GM19324 (cell line): ENCODE measurements at regions not wholly inside any gene's neighbourhood (a gene's known extent, or its start where the extent isn't known, plus 50 kb on each side); places are given as distances from the start of the nearest gene placed in this dataset.
"Not testable (repeated sequence)": the region's sequence is repeated elsewhere in the genome, so short reads cannot be mapped to it uniquely, and the experiment has no call there.

Experiments
- ATAC-seq: cut with Tn5 transposase; IDR thresholded peaks from one replicate; pipeline ENCODE4 v1.9.1; 2021; ENCODE audit warnings: mild to moderate bottlenecking, moderate library complexity; ENCODE audit not compliant: unreplicated experiment, low FRiP score

DNA sequence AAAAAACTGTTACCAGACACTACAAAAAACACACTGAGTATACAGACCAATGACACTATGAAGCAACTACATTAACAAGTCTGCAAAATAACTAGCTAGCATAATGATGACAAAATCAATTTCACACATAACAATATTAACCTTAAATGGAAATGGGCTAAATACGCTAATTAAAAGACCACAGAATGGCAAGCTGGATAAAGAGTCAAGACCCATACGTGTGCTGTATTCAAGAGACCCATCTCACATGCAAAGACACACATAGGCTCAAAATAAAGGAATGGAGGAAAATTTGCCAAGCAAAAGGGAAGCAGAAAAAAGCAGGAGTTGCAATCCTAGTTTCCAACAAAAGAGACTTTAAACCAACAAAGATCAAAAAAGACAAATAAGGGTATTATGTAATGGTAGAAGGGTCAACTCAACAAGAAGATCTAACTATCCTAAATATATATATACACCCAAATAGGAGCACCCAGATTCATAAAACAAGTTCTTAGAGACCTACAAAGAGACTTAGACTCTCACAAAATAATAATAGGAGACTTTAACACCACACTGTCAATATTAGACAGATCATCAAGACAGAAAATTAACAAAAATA lies 158.6 kb downstream of the ALDH8A1 start:
- ATAC-seq = not testable (repeated sequence)

DNA sequence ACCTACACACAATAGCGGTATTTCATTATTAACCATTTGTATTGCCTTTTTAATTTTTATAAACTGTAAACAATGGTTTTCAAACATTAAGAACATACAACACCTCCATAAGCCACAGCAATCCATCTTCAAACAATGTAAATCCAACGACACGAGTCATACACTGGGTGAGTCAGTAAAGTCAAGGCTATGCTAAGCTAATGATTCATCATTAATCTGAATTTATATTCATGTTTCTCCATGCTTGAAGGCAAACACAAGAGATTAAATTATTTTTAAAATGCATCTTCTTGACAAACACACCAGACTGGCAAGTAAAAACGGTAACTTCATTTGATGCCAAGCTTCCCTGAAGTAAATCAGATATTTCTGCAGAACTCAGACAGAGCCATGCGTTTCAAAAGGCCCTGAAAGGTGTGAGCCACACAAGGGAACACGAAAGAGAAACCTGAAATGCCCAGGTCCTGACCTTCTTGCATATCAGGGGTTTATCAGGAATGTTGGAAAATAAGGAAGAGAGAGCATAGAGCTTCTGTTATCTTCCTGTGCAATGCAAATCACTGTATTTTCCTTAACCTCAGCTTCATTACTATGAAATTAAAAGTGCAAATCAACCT lies 162.5 kb downstream of the ALDH8A1 start:
- no peak for ATAC-seq

DNA sequence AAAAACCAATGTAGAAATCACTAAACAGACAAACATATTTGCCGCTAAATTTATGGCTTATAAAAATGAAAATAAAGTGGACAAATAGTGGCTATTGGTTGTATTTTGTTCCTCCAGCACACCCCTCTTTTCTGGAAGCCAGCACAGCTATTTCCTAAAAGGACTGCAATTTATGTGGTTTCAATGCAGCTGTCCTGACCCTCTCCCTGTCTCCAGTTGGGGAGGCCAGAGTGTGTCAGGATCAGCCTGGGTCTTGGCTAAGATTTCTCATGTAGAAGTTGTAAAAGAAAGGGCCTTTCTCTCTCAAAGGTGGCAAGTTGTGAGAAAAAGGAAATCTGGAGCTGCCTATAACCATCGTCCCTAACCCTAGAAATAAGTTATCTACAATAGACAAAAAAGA lies 165.6 kb downstream of the ALDH8A1 start:
- ATAC-seq = no peak

DNA sequence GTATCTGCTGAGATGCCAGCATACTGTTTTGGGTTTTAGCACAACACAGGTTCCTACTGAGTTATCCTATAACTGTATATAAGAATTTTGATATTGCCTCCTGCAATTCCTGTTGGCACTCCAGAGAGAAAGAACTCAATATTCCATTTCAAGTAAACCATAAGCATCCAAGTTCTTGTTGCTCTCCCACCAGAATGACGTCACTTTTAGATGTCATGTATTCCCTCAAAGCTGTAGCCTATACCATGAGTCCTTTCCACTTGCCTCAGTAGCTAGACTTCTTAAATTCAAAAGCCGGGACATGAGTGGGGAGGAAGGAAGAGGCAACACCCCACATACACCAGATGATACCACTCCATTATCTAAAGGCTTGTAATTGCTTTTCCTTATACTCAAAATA lies 171.5 kb downstream of the ALDH8A1 start:
- ATAC-seq = no peak

DNA sequence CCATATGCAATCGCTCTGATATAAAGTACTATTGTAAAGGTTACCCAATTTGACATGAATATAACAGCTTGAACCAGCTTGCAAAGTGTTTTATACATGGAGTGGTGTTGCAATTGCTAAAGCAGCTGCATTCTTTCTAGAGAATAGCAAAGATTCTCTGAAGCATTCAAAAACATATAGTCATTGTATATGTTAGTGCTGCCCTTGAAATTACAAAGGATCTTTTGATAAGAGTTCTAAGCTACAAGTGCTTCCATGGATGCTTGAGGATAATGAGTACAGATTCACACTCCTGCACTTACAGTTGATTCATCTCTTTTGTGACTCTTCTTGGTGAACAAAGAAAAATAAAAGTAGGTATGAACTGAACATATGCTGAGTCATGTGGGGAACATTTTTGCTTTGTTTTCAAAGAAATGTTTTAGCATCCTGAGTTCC lies 175.7 kb downstream of the ALDH8A1 start:
- ATAC-seq = no peak

DNA sequence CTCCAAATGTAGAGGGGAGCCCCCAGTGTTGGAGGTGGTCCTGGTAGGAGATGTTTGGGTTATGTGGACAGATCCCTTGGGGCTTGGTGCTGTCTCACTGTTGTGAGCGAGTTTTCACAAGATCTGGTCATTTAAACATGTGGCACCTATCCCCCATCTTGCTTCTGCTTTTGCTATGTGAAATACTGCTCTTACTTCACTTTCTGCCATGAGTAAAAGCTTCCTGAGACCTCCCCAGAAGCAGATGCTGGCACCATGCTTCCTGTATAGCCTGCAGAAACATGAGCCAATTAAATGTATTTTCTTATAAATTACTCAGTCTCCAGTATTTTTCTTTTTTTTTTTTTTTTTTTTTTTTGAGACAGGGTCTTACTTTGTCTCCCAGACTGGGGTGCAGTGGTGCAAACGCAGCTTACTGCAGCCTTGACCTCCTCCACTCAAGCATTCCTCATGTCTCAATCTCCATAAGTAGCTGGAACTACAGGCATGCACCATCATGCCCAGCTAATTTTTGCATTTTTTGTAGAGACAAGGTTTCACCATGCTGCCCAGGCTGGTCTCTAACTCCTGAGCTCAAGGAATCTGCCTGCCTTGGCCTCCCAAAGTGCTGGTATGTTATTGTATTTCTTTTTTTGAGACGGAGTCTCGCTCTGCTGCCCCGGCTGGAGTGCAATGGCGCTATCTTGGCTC lies 177.1 kb downstream of the ALDH8A1 start:
- no peak for ATAC-seq

DNA sequence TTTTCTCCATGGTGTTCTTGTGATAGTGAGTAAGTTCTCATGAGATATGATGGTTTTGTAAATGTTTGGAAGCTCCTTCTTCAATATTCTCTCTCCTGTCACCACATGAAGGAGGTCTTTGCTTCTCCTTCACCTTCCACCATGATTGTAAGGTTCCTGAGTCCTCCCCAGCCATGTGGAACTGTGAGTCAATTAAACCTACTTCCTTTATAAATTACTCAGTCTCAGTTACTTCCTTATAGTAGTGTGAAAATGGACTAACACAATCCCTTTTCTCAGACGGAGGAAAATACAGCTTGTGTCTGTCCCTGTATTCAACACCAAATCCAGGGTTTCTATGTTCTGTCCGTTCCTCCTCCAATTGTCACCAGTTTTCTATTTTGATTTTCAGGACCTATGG lies 181.0 kb downstream of the ALDH8A1 start:
- ATAC-seq = no peak

DNA sequence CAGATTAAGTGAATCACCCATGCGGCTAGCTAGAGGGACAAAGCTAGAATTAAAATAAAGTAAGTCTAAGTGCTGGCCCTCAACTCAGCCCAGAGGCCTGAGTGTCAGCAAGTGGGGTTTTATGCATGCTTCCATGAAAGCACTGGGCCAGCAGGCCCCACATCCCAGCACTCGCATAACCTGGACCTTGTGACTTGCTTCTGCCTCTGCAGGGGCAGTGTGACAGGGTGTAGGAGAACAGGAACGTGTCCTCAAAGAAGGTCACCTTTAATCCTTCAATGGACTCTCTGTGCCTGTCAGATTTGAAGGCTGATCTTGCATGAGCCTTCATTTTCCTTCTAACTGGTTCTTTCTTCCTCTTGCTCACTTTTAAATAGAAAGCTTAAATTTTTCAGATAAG lies 183.4 kb downstream of the ALDH8A1 start:
- ATAC-seq = no peak

DNA sequence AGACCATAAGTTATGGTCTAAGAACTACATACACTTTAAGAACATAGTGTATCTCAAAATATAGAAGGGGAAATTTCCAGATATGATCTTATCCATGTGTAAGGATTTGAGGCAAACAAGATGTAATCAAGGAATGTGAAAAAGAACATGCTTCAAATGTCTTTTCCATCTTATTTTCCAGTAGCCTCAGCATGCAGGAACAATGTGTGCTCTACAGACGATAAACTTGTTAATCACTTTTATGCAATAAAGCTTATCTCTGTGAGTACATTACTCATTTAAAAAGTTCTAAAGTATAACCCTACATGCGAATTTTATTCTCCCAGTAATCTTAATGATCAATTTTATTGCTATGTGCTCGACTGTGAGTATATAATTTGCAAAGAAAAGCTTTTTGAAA lies 185.2 kb downstream of the ALDH8A1 start:
- no peak for ATAC-seq

DNA sequence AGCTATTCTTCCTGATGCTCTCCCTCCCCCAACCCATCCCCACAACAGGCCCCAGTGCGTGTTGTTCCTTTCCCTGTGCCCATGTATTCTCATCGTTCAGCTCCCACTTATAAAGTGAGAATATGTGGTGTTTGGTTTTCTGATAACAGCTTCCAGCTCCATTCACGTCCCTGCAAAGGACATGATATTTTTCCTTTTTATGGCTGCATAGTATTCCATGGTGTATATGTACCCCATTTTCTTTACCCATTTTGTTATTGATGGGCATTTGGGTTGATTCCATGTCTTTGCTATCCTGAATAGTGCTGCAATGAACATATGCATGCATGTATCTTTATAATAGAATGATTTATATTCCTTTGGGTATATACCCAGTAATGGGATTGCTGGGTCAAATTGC lies 186.3 kb downstream of the ALDH8A1 start:
- ATAC-seq = not testable (repeated sequence)

DNA sequence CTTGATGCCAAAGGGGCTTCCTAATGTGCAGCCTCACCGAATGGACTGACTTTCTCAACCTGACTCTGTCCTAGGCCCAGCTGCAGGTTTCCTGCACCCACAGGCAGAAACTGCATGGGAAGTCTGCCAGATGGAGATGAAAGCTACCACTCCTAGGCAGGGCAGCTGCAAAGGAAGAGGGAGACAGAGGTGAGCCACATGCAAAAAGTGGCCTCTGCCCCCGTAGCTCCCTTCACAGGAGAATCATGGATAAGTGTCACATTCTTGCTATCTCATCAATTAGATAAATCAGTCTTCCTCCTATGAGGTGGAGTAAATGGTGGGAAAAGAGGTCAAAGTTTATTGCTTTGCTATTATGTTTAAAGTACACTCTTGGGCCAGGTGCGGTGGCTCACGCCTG lies 191.3 kb downstream of the ALDH8A1 start:
- no peak for ATAC-seq

DNA sequence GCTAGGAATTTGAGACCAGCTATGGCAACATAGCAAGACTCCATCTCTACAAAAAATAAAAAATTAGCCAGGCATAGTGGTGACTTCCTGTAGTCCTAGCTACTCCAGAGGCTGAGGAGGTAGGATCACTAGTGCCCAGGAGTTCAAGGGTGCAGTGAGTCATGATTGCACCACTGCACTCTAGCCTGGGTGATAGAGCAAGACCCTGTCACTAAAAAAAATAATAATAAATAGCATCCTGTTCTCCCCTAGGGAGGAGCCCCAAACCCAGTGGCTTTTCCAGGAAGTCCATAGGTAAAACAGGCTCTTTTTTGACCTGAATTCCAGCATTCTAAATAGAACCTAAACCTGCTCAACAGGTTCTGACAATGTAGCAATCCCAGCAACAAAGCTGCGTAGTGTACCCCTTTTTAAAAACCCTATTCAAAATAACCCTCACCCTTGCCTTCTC lies 192.0 kb downstream of the ALDH8A1 start:
- ATAC-seq = no peak

DNA sequence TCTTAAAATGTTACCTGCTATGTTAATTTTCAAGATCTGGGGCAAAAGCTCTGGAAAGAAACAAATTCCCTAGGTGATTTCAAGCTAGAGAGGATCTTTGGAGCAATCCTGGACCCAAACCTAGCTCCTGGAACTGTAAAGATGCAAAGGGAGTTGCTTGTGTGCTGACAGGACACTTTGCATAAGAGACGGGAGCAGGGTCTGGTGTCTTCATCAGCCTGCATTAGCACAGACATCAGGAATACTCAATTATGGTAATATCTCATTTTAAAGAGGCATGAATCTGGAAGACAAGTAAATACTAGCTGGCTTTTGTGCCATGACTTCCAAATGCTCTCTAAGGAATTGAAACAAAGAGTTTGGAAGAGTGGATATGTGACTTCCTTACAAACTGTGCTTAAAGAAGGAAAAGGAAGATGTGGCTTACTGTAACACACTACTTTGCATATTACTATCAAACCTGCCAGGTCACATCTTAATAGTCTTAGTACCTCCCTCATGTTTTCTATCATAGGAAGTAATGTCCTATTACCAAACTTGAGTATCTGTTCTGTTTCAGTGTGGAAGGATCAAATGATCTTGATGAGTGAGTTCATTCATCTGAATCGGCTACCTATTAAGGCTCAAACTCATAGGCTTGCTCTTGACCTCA lies 193.4 kb downstream of the ALDH8A1 start:
- ATAC-seq = no peak

DNA sequence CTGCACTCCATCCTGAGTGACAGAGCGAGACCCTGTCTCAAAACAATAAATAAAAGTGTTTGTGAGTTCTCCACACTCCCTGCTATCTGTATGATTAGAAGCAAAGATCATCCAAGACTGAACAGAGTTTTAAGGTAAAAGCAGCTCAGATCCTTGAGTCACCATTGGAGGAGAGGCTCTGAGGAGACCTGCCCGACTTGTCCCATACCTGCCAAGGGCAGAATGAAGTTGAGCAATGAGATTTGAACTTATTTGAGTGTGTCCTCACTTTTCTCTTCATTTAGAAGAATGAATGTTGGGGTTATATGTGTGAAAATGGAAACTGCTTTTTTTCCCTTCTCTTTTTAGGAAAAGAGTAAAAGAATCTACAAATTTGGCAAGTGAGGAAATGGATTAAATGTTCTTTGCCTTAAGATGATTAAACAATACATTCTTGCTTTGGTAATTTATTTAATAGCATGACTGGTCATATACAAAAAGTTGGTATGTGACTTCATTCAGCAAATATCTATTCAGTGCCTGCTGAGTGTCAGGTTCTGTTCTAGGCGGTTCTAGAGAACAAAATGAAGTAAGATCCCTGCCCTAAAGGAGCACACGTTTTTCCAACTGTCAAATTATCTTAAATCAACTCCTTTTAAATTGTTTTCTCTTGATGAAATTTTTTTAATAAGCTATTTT lies 195.7 kb downstream of the ALDH8A1 start:
- no peak for ATAC-seq

DNA sequence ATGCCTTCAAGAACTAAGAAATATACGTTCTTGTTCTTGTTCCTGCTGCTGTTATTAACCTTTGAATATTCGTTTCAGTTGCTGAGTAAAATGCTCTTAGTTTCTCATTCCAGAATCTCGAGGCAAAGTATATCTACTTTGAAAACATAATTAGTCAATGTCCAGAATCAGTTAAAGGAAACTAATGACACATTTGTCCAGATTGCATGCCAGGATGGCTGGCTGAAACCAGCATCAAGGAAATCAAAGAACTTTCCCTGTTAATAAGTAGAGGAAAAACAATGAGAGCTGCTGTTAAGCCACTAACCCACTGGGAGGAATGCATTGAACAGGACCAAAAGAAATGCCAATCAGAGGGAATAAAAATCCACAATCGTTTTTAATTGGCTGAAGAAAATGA lies 196.9 kb downstream of the ALDH8A1 start:
- no peak for ATAC-seq

DNA sequence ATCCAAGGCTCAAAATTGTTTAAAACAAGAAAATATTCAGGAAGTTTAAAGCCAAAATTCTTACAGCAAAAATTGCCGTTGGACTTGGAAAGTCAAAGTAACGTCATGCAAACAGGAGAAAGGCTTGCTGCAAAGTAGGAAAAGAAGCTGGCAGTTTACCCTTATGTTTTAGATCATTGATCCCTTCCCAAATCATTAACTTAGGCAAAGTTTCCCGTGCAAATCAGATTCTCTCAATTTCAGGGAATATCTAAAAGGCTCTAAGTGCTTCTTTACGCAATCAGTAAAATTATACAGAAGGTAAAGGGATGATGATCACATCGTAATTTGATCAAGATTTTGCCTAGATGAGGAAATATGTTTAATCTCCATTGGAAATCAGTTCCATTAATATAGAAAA lies 197.5 kb downstream of the ALDH8A1 start:
- ATAC-seq = no peak

DNA sequence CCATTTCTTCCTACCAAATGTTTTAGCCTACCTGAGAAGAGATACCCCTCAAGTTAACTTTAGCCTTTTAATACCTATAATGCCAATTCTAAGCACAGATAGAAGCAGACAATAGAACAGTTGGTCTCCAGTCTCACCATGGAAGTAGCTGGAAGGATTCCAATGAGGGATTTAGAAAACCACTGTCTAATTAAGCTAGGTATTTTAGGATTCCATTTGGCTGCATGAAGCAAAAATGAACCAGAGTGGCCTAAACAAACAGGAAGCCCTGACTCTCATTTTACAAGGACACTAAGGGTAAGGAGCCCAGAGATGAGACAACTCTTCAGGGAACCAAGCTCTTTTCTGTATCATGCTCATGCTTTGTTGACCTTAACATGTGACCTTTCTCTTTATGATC lies 199.2 kb downstream of the ALDH8A1 start:
- ATAC-seq = no peak

DNA sequence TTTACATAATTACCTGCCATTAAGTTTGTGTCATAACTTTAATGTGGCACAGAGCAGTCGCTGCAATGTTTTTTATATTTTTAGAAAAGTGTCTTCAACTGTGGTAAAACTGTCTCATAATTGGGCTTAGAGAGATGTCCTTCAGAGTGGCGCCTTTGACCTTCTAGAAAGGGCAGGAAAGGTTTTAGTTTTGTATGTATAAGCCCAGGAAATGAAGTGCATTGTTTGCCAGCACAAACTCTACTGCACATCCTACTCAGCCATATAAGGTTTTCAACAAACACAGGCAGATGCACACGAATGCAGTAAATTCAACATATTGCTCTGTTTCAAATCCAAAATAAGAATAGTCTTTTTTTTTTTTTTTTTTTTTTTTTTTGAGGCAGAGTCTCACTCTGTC lies 201.4 kb downstream of the ALDH8A1 start:
- ATAC-seq = no peak

DNA sequence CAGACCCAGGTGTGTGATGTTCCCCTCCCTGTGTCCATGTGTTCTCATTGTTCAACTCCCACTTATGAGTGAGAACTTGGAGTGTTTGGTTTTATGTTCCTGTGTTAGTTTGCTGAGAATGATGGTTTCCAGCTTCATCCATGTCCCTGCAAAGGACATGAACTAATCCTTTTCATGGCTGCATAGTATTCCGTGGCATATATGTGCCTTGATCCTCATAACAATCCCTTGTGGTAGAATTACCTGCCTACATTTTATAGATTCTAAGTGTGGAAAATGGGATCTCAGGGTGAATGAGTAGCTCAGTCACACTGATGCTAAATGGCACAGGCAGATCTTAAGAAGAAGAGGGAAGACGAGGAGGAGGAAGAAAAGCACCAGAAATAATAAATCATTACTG lies 202.7 kb downstream of the ALDH8A1 start:
- ATAC-seq = not testable (repeated sequence)

DNA sequence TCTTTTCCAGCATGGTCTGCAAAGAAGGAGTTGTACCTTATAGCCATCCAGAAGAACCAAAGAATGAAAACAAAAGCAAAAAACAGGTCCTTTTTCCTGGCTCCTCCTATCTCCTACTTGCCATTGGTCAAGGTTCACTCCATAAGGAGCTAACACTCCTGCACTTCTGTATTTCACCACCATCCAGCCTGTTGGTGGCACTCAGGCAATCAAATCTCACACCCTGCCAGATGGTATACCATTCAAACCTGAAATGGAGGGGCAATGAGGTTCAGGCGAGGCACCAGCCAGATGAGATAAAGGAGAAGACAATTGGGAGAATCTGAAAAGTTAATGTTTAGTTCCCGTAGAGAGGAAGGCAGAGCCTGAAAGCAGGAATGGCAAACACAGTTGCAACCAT lies 203.8 kb downstream of the ALDH8A1 start:
- ATAC-seq = no peak

DNA sequence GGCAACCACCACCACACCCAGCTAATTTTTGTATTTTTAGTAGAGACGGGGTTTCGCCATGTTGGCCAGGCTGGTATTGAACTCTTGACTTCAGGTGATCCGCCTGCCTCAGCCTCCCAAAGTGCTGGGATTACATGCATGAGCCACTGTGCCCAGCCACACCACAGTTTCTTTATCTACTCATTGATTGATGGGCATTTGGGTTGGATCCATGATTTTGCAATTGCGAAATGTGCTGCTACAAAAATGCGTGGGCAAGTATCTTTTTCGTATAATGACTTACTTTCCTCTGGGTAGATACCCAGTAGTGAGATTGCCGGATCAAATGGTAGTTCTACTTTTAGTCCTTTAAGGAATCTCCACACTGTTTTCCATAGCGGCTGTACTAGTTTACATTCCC lies 204.7 kb downstream of the ALDH8A1 start:
- not testable (repeated sequence) for ATAC-seq
